K562 (cell line): ENCODE measurements at regions not wholly inside any gene's neighbourhood (a gene's known extent, or its start where the extent isn't known, plus 50 kb on each side); places are given as distances from the start of the nearest gene placed in this dataset.

Experiments
- ATAC-seq: fragments of 200-7000 bp; cut with Tn5 transposase; 3 replicates; pipeline ENCODE4 v1.9.1; 2020; ENCODE audit warnings: moderate library complexity
- BruUV-seq: library from RNA; stranded (reverse); fragments of 400-500 nt; replicated peaks from 2 replicates; lab custom pipeline; 2021; lab: Mats Ljungman, UMichigan
- CTCF ChIA-PET: fragments of 300-600 bp; formaldehyde crosslinking; extraction: SDS; loops from one replicate; lab custom pipeline; 2021; ENCODE audit warnings: low intra/inter-chr PET ratio; lab: Yijun Ruan, JAX
- POLR2A ChIA-PET: fragments of 300-600, 350-650 bp; sonication (Branson Sonifier 250); formaldehyde crosslinking; extraction: SDS; loops from one replicate; lab custom pipeline; 2021; ENCODE audit warnings: antibody characterized with exemption, inconsistent platforms; lab: Yijun Ruan, JAX
- DNase-seq, 4 experiments: peaks; one replicate each; pipeline versions ENCODE4 v3.0.0 to v3.0.0-alpha.2; 2011 to 2018; ENCODE audit warnings: low spot score in 3 of 4, mixed read lengths in 3 of 4; ENCODE audit errors: extremely low read depth in 1 of 4
- FAIRE-seq: peaks from 2 replicates; lab custom pipeline; 2011; peaks lifted over from hg19 to GRCh38; lab: Jason Lieb, UNC
- H2AFZ ChIP-seq: 2 replicates; pipeline ENCODE4 v1.6.0; 2011; ENCODE audit warnings: low read depth, low read length, control low read depth, inconsistent platforms
- H3K27ac ChIP-seq: fragments of 200-600 bp; 3 replicates; pipeline ENCODE4 v1.8.0; 2011; ENCODE audit warnings: low read depth, mild to moderate bottlenecking, control low read depth, inconsistent platforms, low read length, moderate library complexity, mixed read lengths; ENCODE audit errors: extremely low read depth
- H3K27me3 ChIP-seq, 2 experiments: fragments of 300-600 bp in 1 of 2; 2 replicates in 1 of 2; 3 replicates in 1 of 2; pipeline versions ENCODE4 v1.6.0 to v1.8.0; 2011; ENCODE audit warnings: inconsistent platforms in 2 of 2, low read length in 2 of 2, mild to moderate bottlenecking in 1 of 2, mixed read lengths in 1 of 2, moderate library complexity in 1 of 2; ENCODE audit not compliant: control insufficient read depth in 2 of 2, insufficient read depth in 2 of 2
- H3K36me3 ChIP-seq: fragments of 300-600 bp; 3 replicates; pipeline ENCODE4 v1.8.0; 2011; ENCODE audit warnings: mild to moderate bottlenecking, low read length, inconsistent platforms; ENCODE audit not compliant: control insufficient read depth, insufficient read depth
- H3K4me1 ChIP-seq, 2 experiments: fragments of 200-600 bp in 1 of 2; replicated peaks in 1 of 2; 2 replicates in 1 of 2; 3 replicates in 1 of 2; pipeline versions ENCODE4 v1.5.1 to v1.8.0; 2011; ENCODE audit warnings: inconsistent platforms in 2 of 2, low read length in 2 of 2, mild to moderate bottlenecking in 1 of 2, mixed read lengths in 1 of 2, moderate library complexity in 1 of 2; ENCODE audit not compliant: control insufficient read depth in 2 of 2, insufficient read depth in 2 of 2
- H3K4me2 ChIP-seq: 2 replicates; pipeline ENCODE4 v1.6.1; 2011; ENCODE audit warnings: low read length, control low read depth, inconsistent platforms, mixed read lengths; ENCODE audit not compliant: insufficient read depth
- H3K4me3 ChIP-seq: fragments of 200-600 bp; sonication (generic), shearing (Covaris generic); 2 replicates; pipeline ENCODE4 v1.5.1; 2016; ENCODE audit warnings: control low read depth, inconsistent platforms
- H3K79me2 ChIP-seq: fragments of 200-600 bp; 3 replicates; pipeline ENCODE4 v1.8.0; 2011; ENCODE audit warnings: low read length, inconsistent platforms; ENCODE audit not compliant: control insufficient read depth, insufficient read depth
- H3K9ac ChIP-seq, 2 experiments: 2 replicates each; pipeline versions ENCODE4 v1.6.0 to v1.6.1; 2011; ENCODE audit warnings: low read depth in 2 of 2, low read length in 2 of 2, control low read depth in 1 of 2, inconsistent platforms in 1 of 2, mild to moderate bottlenecking in 1 of 2, mixed read lengths in 1 of 2; ENCODE audit not compliant: insufficient read depth in 1 of 2
- H3K9me1 ChIP-seq: one replicate; pipeline ENCODE4 v1.6.0; 2011; ENCODE audit warnings: inconsistent platforms, mild to moderate bottlenecking, low read length, moderate library complexity; ENCODE audit not compliant: control insufficient read depth, insufficient read depth
- H3K9me3 ChIP-seq: replicated peaks from 2 replicates; pipeline ENCODE4 v1.5.1; 2011; ENCODE audit warnings: low read depth, low read length, inconsistent platforms; ENCODE audit not compliant: control insufficient read depth, insufficient read depth
- H4K20me1 ChIP-seq: replicated peaks from 2 replicates; pipeline ENCODE4 v1.6.1; 2011; ENCODE audit warnings: low read length, inconsistent platforms, mixed read lengths; ENCODE audit not compliant: control insufficient read depth, insufficient read depth
- BHLHE40 ChIP-seq: IDR thresholded peaks from 2 replicates; pipeline ENCODE4 v1.6.1; 2011; ENCODE audit warnings: low read length, improper control_type of control experiment
- KLF16 ChIP-seq: IDR thresholded peaks from 2 replicates; pipeline ENCODE4 v1.6.1; 2016; ENCODE audit warnings: antibody characterized with exemption
- NUFIP1 ChIP-seq: fragments of 450-650 bp; IDR thresholded peaks from 2 replicates; pipeline ENCODE4 v1.6.1; 2018; ENCODE audit not compliant: partially characterized antibody
- PHTF2 ChIP-seq: fragments of 250-450 bp; sonication (Bioruptor Pico); IDR thresholded peaks from 2 replicates; pipeline ENCODE4 v1.5.0; 2021; ENCODE audit warnings: mild to moderate bottlenecking
- RFX7 ChIP-seq: fragments of 250-450 bp; sonication (Bioruptor Pico); IDR thresholded peaks from 2 replicates; pipeline ENCODE4 v1.5.1; 2021; ENCODE audit warnings: mild to moderate bottlenecking
- ZNF780A ChIP-seq: fragments of 250-450 bp; sonication (Bioruptor Pico); IDR thresholded peaks from 2 replicates; pipeline ENCODE4 v1.5.0; 2021; ENCODE audit warnings: mild to moderate bottlenecking
- whole genome bisulfite sequencing: fragments of 100-300 bp; shearing (Covaris generic); methylation state at CpG from one replicate; pipeline ENCODE4 v1.1.6; 2016; ENCODE audit warnings: low coverage, mixed read lengths; ENCODE audit not compliant: insufficient coverage; ENCODE audit errors: missing lambda C conversion rate; 5-methylcytosine and 5-hydroxymethylcytosine counted together
- in situ Hi-C: fragments of 300-500 bp; cut with MboI; formaldehyde crosslinking; loops from 4 replicates; pipeline ENCODE4 v1.15.0; 2018; ENCODE audit warnings: inconsistent platforms, mixed read lengths
- intact Hi-C: fragments of 100-400 bp; cut with micrococcal nuclease; formaldehyde crosslinking; loops from 2 replicates; pipeline ENCODE4 v1.14.2; 2022
- TF ChIP-seq, protein P1 (sequence below), 2 experiments: IDR thresholded peaks; 2 replicates each; pipeline ENCODE4 v1.6.1; 2011; ENCODE audit warnings: borderline replicate concordance in 1 of 2, control low read depth in 1 of 2, low read depth in 1 of 2, low read length in 1 of 2, mild to moderate bottlenecking in 1 of 2, mixed read lengths in 1 of 2, moderate library complexity in 1 of 2; ENCODE audit not compliant: insufficient read depth in 1 of 2, insufficient read length in 1 of 2, poor library complexity in 1 of 2, severe bottlenecking in 1 of 2; ENCODE audit errors: extremely low read depth in 1 of 2
- TF ChIP-seq, protein P2 (sequence below): sonication (generic); formaldehyde crosslinking; IDR thresholded peaks from 2 replicates; pipeline ENCODE4 v1.8.0; 2022; ENCODE audit warnings: mild to moderate bottlenecking, missing genetic modification reagents
- TF ChIP-seq, protein P3 (sequence below): fragments of 250-450 bp; sonication (Bioruptor Pico); IDR thresholded peaks from 2 replicates; pipeline ENCODE4 v1.4.0; 2020; ENCODE audit warnings: mild to moderate bottlenecking, moderate library complexity
- TF ChIP-seq, protein P4 (sequence below): fragments of 450-650 bp; IDR thresholded peaks from 2 replicates; pipeline ENCODE4 v1.7.1; 2018; ENCODE audit warnings: mild to moderate bottlenecking, low read depth; ENCODE audit not compliant: partially characterized antibody
- TF ChIP-seq, protein P5 (sequence below): fragments of 450-650 bp; IDR thresholded peaks from 2 replicates; pipeline ENCODE4 v1.6.1; 2016; ENCODE audit warnings: low read depth, mild to moderate bottlenecking, moderate library complexity

DNA sequence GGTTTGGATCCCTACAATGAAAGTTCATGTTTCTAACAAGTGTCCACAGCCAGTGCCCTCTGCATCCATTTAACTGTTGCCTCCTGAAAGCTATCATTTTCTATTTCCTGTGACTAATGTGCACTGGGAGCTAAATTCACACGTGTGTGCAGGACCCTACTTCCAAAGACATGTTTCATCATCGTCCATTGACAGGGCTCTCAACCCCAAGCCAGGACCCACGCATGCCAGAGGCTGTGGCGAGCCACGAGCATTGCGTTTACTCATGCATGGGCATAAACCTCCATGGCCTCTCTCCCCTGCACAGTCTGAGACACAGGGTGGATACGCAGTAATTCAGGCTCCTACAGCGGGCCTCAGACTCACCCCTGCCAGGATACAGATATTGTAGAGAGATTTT lies 153.2 kb downstream of the MAFB start:
- in situ Hi-C loops (no loop called here), intact Hi-C loops (no loop called here)
- no peak for DNase-seq
- Histone ChIP-seq H3K4me2 (no peak overlapping the region), H3K36me3 (no peaks in the 10 kb centered on the region), H3K4me3 (no peak overlapping the region), H3K27me3 (no peaks in the 10 kb centered on the region), H3K4me1 (no peaks in the 10 kb centered on the region), H4K20me1 (no peaks in the 10 kb centered on the region), H3K9me1 (no peaks in the 10 kb centered on the region), H3K27ac (no peak overlapping the region), H3K9me3 (0 out of 2 replicates have a peak, but pooled peaks cover 2% of the 10 kb centered on the region), H3K79me2 (no peaks in the 10 kb centered on the region), H3K9ac (no peak overlapping the region), H2AFZ (no peak overlapping the region)
- no TSS peak for BruUV-seq
- no peak for ATAC-seq
- ChIA-PET CTCF (no interaction called here), POLR2A (no interaction called here)
- FAIRE-seq, result no peak
- WGBS, result under 1% methylated on average over 8 of the region's 8 CpGs
- TF ChIP-seq, protein P1, sequence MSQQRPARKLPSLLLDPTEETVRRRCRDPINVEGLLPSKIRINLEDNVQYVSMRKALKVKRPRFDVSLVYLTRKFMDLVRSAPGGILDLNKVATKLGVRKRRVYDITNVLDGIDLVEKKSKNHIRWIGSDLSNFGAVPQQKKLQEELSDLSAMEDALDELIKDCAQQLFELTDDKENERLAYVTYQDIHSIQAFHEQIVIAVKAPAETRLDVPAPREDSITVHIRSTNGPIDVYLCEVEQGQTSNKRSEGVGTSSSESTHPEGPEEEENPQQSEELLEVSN (IDR thresholded peaks at IDR 0.05; ENCODE audit: borderline replicate concordance in 1 of 2, extremely low read depth in 1 of 2, insufficient read depth in 1 of 2, insufficient read length in 1 of 2, low read depth in 1 of 2, low read length in 1 of 2, poor library complexity in 1 of 2, severe bottlenecking in 1 of 2), result no peak
- TF ChIP-seq, protein P2, sequence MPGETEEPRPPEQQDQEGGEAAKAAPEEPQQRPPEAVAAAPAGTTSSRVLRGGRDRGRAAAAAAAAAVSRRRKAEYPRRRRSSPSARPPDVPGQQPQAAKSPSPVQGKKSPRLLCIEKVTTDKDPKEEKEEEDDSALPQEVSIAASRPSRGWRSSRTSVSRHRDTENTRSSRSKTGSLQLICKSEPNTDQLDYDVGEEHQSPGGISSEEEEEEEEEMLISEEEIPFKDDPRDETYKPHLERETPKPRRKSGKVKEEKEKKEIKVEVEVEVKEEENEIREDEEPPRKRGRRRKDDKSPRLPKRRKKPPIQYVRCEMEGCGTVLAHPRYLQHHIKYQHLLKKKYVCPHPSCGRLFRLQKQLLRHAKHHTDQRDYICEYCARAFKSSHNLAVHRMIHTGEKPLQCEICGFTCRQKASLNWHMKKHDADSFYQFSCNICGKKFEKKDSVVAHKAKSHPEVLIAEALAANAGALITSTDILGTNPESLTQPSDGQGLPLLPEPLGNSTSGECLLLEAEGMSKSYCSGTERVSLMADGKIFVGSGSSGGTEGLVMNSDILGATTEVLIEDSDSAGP, result no peak
- TF ChIP-seq ZNF780A, result no peak
- no peak for TF ChIP-seq RFX7 (CRISPR knock-in tag)
- TF ChIP-seq, protein P3, sequence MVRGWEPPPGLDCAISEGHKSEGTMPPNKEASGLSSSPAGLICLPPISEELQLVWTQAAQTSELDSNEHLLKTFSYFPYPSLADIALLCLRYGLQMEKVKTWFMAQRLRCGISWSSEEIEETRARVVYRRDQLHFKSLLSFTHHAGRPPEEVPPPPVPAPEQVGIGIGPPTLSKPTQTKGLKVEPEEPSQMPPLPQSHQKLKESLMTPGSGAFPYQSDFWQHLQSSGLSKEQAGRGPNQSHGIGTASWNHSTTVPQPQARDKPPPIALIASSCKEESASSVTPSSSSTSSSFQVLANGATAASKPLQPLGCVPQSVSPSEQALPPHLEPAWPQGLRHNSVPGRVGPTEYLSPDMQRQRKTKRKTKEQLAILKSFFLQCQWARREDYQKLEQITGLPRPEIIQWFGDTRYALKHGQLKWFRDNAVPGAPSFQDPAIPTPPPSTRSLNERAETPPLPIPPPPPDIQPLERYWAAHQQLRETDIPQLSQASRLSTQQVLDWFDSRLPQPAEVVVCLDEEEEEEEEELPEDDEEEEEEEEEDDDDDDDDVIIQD, result no peak
- TF ChIP-seq, protein P4, sequence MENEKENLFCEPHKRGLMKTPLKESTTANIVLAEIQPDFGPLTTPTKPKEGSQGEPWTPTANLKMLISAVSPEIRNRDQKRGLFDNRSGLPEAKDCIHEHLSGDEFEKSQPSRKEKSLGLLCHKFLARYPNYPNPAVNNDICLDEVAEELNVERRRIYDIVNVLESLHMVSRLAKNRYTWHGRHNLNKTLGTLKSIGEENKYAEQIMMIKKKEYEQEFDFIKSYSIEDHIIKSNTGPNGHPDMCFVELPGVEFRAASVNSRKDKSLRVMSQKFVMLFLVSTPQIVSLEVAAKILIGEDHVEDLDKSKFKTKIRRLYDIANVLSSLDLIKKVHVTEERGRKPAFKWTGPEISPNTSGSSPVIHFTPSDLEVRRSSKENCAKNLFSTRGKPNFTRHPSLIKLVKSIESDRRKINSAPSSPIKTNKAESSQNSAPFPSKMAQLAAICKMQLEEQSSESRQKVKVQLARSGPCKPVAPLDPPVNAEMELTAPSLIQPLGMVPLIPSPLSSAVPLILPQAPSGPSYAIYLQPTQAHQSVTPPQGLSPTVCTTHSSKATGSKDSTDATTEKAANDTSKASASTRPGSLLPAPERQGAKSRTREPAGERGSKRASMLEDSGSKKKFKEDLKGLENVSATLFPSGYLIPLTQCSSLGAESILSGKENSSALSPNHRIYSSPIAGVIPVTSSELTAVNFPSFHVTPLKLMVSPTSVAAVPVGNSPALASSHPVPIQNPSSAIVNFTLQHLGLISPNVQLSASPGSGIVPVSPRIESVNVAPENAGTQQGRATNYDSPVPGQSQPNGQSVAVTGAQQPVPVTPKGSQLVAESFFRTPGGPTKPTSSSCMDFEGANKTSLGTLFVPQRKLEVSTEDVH, result no peak
- no peak for TF ChIP-seq BHLHE40
- no peak for TF ChIP-seq PHTF2 (CRISPR knock-in tag)
- TF ChIP-seq, protein P5, sequence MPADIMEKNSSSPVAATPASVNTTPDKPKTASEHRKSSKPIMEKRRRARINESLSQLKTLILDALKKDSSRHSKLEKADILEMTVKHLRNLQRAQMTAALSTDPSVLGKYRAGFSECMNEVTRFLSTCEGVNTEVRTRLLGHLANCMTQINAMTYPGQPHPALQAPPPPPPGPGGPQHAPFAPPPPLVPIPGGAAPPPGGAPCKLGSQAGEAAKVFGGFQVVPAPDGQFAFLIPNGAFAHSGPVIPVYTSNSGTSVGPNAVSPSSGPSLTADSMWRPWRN, result no peak
- no peak for TF ChIP-seq KLF16
- no peak for TF ChIP-seq NUFIP1
